ENCODE measurements at regions not wholly inside any gene's neighbourhood (a gene's known extent, or its start where the extent isn't known, plus 50 kb on each side); places are given as distances from the start of the nearest gene placed in this dataset.

DNA sequence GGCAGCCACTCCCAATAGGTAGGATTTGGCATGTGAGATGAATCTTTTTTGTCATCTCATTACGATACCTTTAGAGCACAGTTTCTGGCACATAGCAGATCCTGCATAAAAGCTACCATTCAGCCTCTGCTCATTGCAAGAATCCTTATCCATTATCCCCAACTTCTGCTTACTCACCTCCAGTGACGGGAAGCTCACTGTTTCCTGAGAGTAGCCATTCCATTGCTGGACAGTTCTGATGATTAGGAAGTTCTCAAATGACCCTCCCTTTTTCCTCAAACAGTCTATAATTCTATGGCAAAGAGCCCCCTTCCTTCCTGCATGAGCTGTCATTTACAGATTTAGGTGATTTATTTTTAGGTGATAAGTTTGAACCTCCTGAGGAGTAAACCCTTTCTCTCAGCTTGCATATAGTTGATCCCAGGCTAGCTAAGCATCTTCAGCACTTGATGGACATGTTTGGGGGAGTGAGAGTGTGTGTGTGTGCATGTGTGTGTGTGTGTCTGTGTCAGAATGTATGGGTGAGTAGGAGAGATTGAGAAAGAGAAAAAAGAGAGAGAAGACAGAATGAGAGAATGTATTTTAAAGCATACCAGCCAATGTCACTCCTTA is 109.7 kb downstream of the LSM3 start:
- Mint-ChIP-seq H3K9me3 (no peaks in the 10 kb centered on the region), H3K36me3 (no peaks in the 10 kb centered on the region), H3K27me3 (peaks cover 21% of the 10 kb centered on the region), H3K27ac (no peak overlapping the region), H3K4me3 (no peak overlapping the region), H3K4me1 (no peaks in the 10 kb centered on the region)
- CTCF ChIA-PET: interaction anchor here (0.9 to 1.2 kb wide), 2 partner anchors 13 to 28 kb away, joined by 3 read pairs; no protein-coding TSS in a partner anchor
- DNase-seq: no peak

DNA sequence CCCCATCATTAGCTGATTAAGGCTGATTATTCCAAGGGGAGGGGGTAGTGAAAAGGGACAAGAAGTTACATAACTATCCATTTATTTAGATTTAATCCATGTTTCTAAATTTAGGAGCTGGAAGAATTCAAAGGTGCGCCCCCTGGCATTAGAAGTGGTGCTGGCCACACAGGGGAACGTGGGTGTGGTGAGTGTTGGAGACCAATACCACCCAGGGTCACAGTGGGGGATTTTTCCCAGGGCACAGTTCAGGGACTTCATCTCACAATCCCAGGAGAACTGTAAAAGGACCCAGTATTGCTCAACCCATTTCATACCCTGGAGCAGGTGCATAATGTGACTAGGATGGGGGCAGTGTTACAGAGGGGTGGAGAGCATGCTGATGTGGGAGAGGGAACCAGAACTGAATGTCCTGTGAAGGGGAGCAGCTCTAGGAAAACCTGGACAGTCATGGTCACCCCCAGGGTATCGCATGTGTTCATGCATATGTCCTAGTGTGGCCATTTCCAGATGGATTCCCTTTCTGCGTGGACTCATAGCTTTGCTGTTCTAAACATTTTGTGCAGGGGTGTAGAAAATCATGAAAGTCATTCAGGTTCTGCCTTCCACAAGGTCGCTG is 110.3 kb downstream of the LSM3 start:
- H3K27ac Mint-ChIP-seq: no peak overlapping the region
- no peaks in the 10 kb centered on the region for H3K4me1 Mint-ChIP-seq
- H3K4me3 Mint-ChIP-seq: no peak overlapping the region
- H3K9me3 Mint-ChIP-seq: no peaks in the 10 kb centered on the region
- peaks cover 21% of the 10 kb centered on the region for H3K27me3 Mint-ChIP-seq
- DNase-seq: no peak
- no peaks in the 10 kb centered on the region for H3K36me3 Mint-ChIP-seq
- CTCF ChIA-PET: interaction anchor here (0.9 to 1.2 kb wide), 2 partner anchors 13 to 29 kb away, joined by 3 read pairs; no protein-coding TSS in a partner anchor

DNA sequence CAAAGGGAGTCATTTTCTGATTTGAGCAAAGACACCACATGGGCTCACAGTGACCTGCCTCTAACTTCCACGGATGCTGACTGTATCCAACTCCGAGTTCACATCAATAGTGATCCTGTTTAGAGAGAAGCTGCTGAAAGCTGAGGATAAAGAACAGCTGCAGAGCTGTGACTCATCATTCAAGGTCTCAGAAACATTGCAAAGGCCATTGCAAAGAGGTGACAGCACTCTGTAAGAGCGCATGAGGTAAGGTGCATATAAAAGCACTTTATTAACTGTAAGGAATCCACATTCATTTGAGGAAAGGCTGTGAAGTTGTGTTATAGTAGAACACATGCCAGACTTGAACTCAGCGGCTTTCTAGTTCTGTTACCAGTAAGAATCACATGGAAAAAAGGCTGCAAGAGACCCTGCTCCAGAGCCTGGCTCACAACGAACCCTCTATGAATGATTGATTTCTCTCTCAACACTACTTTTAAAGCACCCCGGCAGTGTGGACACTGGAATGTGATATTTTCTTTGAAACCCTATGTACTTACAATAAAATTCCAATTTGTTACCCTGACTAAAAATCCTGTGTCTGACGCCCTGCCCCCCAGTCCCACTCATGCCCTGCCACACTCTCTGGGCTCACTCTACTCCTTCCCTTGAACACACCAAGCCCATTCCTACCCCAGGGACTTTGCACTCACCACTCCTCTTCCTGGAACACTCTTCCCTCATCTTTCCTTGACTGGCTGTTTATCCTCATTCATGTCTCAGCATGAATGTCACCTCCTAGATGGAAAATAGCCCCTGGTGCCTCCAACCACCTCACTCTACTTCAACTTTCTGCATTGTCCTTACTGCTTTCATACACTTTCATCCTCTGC is 111.2 kb downstream of the LSM3 start:
- H3K27ac Mint-ChIP-seq: no peak overlapping the region
- peaks cover 24% of the 10 kb centered on the region for H3K27me3 Mint-ChIP-seq
- H3K9me3 Mint-ChIP-seq: no peaks in the 10 kb centered on the region
- CTCF ChIA-PET: no interaction called here
- no peak for DNase-seq
- no peak overlapping the region for H3K4me3 Mint-ChIP-seq
- H3K36me3 Mint-ChIP-seq: no peaks in the 10 kb centered on the region
- no peaks in the 10 kb centered on the region for H3K4me1 Mint-ChIP-seq

- H3K27ac Mint-ChIP-seq: no peak overlapping the region
- no peak overlapping the region for H3K4me3 Mint-ChIP-seq
- H3K9me3 Mint-ChIP-seq: no peaks in the 10 kb centered on the region
- CTCF ChIA-PET: no interaction called here
- no peaks in the 10 kb centered on the region for H3K36me3 Mint-ChIP-seq
- H3K27me3 Mint-ChIP-seq: peaks cover 24% of the 10 kb centered on the region
- no peak for DNase-seq
- no peaks in the 10 kb centered on the region for H3K4me1 Mint-ChIP-seq
Measured at GRCh38 chr3:14290631-14291385, 111.6 kb upstream of the SLC6A6 start.

DNA sequence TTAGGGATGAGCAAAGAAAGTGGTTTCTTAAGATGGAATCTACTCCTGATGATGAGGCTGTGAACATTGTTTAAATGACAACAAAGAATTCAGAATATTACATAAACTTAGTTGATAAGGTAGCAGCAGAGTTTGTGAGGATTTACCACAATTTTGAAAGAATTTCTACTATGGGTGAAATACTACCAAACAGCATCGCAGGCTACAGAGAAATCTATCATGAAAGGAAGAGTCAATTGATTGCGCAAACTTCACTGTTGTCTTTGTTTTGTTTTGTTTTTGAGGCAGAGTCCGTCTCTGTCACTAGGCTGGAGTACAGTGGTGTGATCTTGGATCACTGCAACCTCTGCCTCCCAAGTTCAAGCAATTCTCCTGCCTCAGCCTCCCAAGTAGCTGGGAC is 107.4 kb upstream of the SLC6A6 start:
- CTCF ChIA-PET: interaction anchor here (1.1 kb wide), 1 partner anchor 34 kb away, joined by 3 read pairs; no protein-coding TSS in a partner anchor
- Mint-ChIP-seq H3K4me3 (no peak overlapping the region), H3K27ac (no peak overlapping the region), H3K4me1 (peaks cover 2% of the 10 kb centered on the region), H3K9me3 (no peaks in the 10 kb centered on the region), H3K27me3 (peaks cover 28% of the 10 kb centered on the region), H3K36me3 (no peaks in the 10 kb centered on the region)
- DNase-seq: no peak

DNA sequence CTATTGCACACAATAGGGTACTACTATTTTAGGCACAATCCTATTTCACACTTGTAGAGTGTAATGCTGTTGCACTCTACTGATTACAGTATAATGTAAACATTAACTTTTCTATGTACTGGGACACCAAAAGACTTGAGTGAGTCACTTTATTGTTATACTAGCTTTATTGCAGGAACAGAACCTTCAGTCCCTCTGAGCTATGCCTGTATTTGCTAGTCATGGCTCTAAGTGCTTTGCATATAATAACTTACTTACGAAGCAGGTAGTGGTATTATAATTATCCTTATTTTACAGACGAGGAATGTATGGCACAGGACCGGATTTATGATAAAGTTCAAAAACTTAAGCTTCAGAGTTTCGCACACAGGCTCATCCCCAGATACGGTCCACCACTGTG is 106.6 kb upstream of the SLC6A6 start:
- no peak overlapping the region for H3K4me3 Mint-ChIP-seq
- DNase-seq: no peak
- CTCF ChIA-PET: interaction anchor here (0.7 kb wide), 1 partner anchor 801 kb away, joined by 3 read pairs; no protein-coding TSS in a partner anchor

GRCh38 chr3:14297305-14297704 is 105.1 kb upstream of the SLC6A6 start:
- H3K27ac Mint-ChIP-seq: no peak overlapping the region

More for the DNA sequence above, 106.6 kb upstream of the SLC6A6 start:
- Mint-ChIP-seq H3K9me3 (no peaks in the 10 kb centered on the region), H3K27me3 (peaks cover 26% of the 10 kb centered on the region), H3K36me3 (no peaks in the 10 kb centered on the region), H3K27ac (no peak overlapping the region), H3K4me1 (peaks cover 2% of the 10 kb centered on the region)

DNA sequence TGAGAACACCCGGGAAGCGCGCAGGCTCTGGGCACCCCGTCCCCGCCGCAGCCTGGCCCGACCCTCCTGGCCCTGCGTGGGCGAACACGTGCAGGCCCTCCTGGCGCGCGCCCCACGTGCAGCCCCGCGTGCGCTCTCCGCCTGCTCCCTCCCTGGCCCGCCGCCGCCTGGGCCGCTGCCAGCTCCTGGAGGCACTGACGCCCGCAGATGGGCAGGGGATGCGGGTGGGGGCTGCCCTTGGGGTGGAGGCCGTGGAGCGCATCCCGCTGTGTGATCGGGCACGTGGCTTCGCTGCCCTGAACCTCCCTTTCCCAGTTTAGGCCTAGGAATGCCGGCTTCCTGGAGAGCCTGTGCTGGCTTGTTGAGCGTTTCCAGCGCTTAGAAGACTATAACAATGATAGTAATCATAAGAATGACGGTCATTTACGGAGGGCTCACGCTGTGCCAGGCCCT is 104.6 kb upstream of the SLC6A6 start:
- Mint-ChIP-seq H3K4me3 (no peak overlapping the region), H3K27ac (no peak overlapping the region), H3K9me3 (no peaks in the 10 kb centered on the region), H3K4me1 (peaks cover 2% of the 10 kb centered on the region), H3K36me3 (no peaks in the 10 kb centered on the region), H3K27me3 (peaks cover 27% of the 10 kb centered on the region)
- DNase-seq: no peak
- CTCF ChIA-PET: no interaction called here

More at GRCh38 chr3:14297305-14297704, 105.1 kb upstream of the SLC6A6 start:
- H3K4me3 Mint-ChIP-seq: no peak overlapping the region
- H3K36me3 Mint-ChIP-seq: no peaks in the 10 kb centered on the region
- peaks cover 2% of the 10 kb centered on the region for H3K4me1 Mint-ChIP-seq
- H3K27me3 Mint-ChIP-seq: peaks cover 25% of the 10 kb centered on the region
- CTCF ChIA-PET: no interaction called here
- no peaks in the 10 kb centered on the region for H3K9me3 Mint-ChIP-seq
- DNase-seq: no peak

DNA sequence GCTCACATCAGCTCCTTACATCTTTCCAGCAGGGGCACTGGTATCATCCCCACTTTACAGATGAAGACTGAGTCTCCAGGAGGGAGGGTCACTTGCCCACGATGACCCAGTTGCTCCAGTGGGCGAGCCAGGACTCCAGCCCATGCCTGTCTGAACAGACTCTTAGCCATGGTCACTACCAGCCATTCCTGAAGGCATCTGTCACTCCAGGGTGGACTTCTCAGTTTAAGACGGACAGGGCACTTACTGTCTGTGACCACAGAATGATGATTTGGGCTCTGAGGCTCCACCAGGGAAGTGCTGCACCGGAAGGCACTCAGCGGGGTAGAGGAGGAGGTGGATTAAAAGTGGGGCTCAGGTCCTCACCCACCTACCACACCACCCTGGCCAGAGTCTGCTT is 104.0 kb upstream of the SLC6A6 start:
- Mint-ChIP-seq H3K4me1 (peaks cover 4% of the 10 kb centered on the region), H3K36me3 (no peaks in the 10 kb centered on the region), H3K4me3 (no peak overlapping the region), H3K9me3 (no peaks in the 10 kb centered on the region), H3K27me3 (peaks cover 34% of the 10 kb centered on the region), H3K27ac (no peak overlapping the region)
- DNase-seq: no peak
- CTCF ChIA-PET: no interaction called here

GRCh38 chr3:14298991-14299555 is 103.3 kb upstream of the SLC6A6 start:
- Mint-ChIP-seq H3K4me3 (no peak overlapping the region), H3K27me3 (peaks cover 40% of the 10 kb centered on the region), H3K27ac (no peak overlapping the region), H3K4me1 (peaks cover 7% of the 10 kb centered on the region), H3K9me3 (no peaks in the 10 kb centered on the region), H3K36me3 (no peaks in the 10 kb centered on the region)
- CTCF ChIA-PET: no interaction called here
- no peak for DNase-seq

DNA sequence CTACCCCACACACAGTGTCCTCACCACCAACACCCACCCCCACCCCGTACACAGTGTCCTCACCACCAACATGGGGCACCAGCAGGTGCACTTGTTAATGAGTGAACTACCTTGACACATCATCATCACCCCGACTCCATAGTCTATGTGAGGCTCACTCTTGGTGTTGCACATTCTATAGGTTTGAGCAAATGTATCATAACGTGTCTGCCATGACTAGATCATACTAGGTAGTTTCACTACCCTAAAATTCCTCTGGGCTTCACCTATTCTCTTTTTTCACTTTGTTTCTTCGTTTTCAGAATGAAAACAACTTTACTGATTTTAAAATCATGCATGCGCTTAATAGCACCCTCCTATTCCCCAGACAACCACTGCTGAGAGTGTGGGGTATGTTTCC is 102.6 kb upstream of the SLC6A6 start:
- Mint-ChIP-seq H3K4me1 (peaks cover 7% of the 10 kb centered on the region), H3K27me3 (peaks cover 37% of the 10 kb centered on the region), H3K9me3 (no peaks in the 10 kb centered on the region), H3K27ac (no peak overlapping the region), H3K4me3 (no peak overlapping the region), H3K36me3 (no peaks in the 10 kb centered on the region)
- no peak for DNase-seq
- CTCF ChIA-PET: no interaction called here

GRCh38 chr3:14300721-14301399 is 101.5 kb upstream of the SLC6A6 start:
- CTCF ChIA-PET: interaction anchor here (0.6 kb wide), 1 partner anchor 167 kb away, joined by 3 read pairs; no protein-coding TSS in a partner anchor
- H3K4me3 Mint-ChIP-seq: no peak overlapping the region
- H3K36me3 Mint-ChIP-seq: no peaks in the 10 kb centered on the region
- no peak for DNase-seq
- H3K27me3 Mint-ChIP-seq: peaks cover 45% of the 10 kb centered on the region
- H3K9me3 Mint-ChIP-seq: no peaks in the 10 kb centered on the region
- H3K4me1 Mint-ChIP-seq: peaks cover 7% of the 10 kb centered on the region
- no peak overlapping the region for H3K27ac Mint-ChIP-seq

- no peak for DNase-seq
- Mint-ChIP-seq H3K27me3 (peaks cover 52% of the 10 kb centered on the region), H3K9me3 (no peaks in the 10 kb centered on the region), H3K27ac (no peak overlapping the region), H3K4me1 (peaks cover 7% of the 10 kb centered on the region), H3K36me3 (no peaks in the 10 kb centered on the region), H3K4me3 (no peak overlapping the region)
- CTCF ChIA-PET: no interaction called here
Measured at GRCh38 chr3:14301558-14301957, 100.8 kb upstream of the SLC6A6 start.

All from activated naive CD4-positive, alpha-beta T cell treated with anti-CD3 and anti-CD28 coated beads, Interleukin-2, amount 10 ng/mL, durations not matched to agents 7 days and 5 days (primary cell).